IPS-15b (cell line): ENCODE measurements at regions not wholly inside any gene's neighbourhood (a gene's known extent, or its start where the extent isn't known, plus 50 kb on each side); places are given as distances from the start of the nearest gene placed in this dataset.

Experiments used
- H3K27me3 ChIP-seq: one replicate; pipeline ENCODE4 v1.6.1; 2013; ENCODE audit warnings: low read length; ENCODE audit not compliant: control insufficient read depth, insufficient read depth
- H3K36me3 ChIP-seq: one replicate; pipeline ENCODE4 v1.6.1; 2013; ENCODE audit warnings: low read length; ENCODE audit not compliant: control insufficient read depth, insufficient read depth
- H3K4me1 ChIP-seq: one replicate; pipeline ENCODE4 v1.6.1; 2013; ENCODE audit warnings: mild to moderate bottlenecking, low read length; ENCODE audit not compliant: control insufficient read depth, insufficient read depth
- H3K4me3 ChIP-seq: one replicate; pipeline ENCODE4 v1.5.1; 2013; ENCODE audit warnings: low read depth, low read length
- H3K9ac ChIP-seq: one replicate; pipeline ENCODE4 v1.6.1; 2013; ENCODE audit warnings: low read depth, mild to moderate bottlenecking, low read length
- H3K9me3 ChIP-seq: one replicate; pipeline ENCODE4 v1.6.1; 2013; ENCODE audit warnings: mild to moderate bottlenecking, low read length; ENCODE audit not compliant: control insufficient read depth, insufficient read depth

DNA sequence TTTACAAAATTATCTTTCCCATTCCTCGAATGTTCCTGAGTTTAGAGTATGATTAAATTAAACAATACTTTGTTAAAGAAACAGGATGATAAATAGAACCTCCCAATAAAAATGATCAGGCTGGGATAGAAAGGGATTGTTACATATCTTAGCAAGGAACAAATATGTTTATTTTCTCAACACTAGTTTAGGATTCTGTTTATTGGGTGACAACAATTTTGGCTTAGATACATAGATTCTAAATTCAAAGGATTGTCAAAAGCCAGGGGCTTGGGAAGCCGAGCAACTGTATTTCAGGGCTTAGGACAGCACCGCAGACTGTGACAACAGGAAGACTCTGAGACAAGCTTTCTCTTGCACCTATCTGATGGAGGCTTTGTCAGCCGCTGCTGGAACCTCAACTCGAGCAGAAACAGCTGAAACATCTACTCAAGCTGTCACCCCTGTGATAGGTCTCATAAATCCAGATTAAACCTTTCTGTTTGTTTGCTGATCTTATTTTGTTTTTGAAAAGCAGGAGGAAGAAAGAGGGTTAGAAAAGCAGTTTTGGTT is 562.8 kb upstream of the ZFHX3 start:
- peaks cover 8% of the 10 kb centered on the region for H3K4me1 ChIP-seq
- H3K27me3 ChIP-seq = no peaks in the 10 kb centered on the region

DNA sequence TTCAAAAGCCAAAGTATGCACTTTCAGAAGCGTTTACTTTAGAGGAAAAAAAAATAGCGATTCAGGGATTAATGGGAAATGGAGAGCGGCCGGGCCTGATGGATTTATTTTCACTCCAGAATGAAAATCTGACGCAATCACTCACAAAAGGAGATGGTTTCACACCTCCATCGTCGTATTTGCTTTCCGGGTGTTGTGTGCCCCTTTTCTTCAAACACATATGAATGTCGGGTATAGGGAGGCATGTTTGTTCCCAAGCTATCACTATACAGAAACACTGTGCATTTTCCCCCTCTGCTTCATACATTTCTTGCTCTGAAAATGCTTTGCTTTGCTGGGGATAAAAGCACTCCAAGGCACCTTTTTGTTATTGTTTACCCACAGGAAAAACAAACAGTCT is 562.2 kb upstream of the ZFHX3 start:
- H3K9me3 ChIP-seq = no peaks in the 10 kb centered on the region
- no peak overlapping the region for H3K9ac ChIP-seq
- H3K36me3 ChIP-seq = no peaks in the 10 kb centered on the region
- H3K4me1 ChIP-seq = peaks cover 10% of the 10 kb centered on the region
- H3K4me3 ChIP-seq = no peak overlapping the region
- no peaks in the 10 kb centered on the region for H3K27me3 ChIP-seq

More for the DNA sequence above, 562.8 kb upstream of the ZFHX3 start:
- Histone ChIP-seq H3K4me3 (no peak overlapping the region), H3K9me3 (no peaks in the 10 kb centered on the region), H3K9ac (no peak overlapping the region), H3K36me3 (no peaks in the 10 kb centered on the region)

GRCh38 chr16:73608911-73609310 is 561.0 kb upstream of the ZFHX3 start:
- H3K36me3 ChIP-seq = no peaks in the 10 kb centered on the region
- no peak overlapping the region for H3K4me3 ChIP-seq
- peaks cover 13% of the 10 kb centered on the region for H3K4me1 ChIP-seq
- H3K27me3 ChIP-seq = no peaks in the 10 kb centered on the region
- H3K9me3 ChIP-seq = no peaks in the 10 kb centered on the region
- no peak overlapping the region for H3K9ac ChIP-seq

- Histone ChIP-seq H3K4me1 (peaks cover 8% of the 10 kb centered on the region), H3K27me3 (no peaks in the 10 kb centered on the region), H3K9me3 (no peaks in the 10 kb centered on the region), H3K9ac (no peak overlapping the region), H3K36me3 (no peaks in the 10 kb centered on the region), H3K4me3 (no peak overlapping the region)
Measured at GRCh38 chr16:73605309-73605708, 557.4 kb upstream of the ZFHX3 start.

DNA sequence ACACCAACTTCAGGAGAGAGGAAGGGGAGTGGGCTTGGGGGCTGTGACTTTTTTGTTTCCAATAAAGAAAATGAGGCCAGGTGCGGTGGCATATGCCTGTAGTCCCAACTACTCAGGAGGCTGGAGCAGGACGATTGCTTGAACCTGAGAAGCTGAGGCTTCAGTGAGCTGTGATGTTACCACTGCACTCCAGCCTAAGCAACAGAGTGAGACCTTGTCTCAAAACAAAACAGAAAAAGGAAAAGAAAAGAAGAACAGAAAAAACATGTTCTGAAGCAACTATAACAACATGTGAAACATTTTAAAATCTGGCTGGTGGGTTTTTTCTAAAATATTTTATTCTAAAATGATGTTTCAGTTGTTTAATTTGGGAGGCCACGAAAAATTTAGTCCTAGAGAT is 554.0 kb upstream of the ZFHX3 start:
- no peaks in the 10 kb centered on the region for H3K9me3 ChIP-seq
- no peaks in the 10 kb centered on the region for H3K36me3 ChIP-seq
- no peak overlapping the region for H3K4me3 ChIP-seq
- H3K27me3 ChIP-seq = no peaks in the 10 kb centered on the region
- H3K4me1 ChIP-seq = peaks cover 5% of the 10 kb centered on the region
- no peak overlapping the region for H3K9ac ChIP-seq

DNA sequence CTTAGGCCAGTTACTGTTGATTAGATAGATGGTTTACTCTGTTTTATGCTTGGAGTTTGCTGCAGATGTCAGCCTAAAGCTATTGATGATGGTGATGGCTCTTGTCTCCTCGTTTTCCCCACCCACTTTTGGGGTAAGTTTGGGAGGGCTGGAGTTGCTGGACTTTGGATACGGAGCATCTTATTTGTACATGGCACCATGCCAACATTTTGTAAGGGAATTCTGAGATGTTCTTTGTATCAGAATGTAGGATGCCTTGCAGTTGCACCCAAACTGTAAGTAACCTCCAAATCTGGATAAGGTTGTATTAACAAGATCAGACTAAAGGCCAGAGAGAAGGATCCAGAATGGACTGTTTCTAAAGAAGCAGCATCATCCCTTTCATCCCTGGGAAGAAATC is 551.9 kb upstream of the ZFHX3 start:
- Histone ChIP-seq H3K4me3 (no peak overlapping the region), H3K9ac (no peak overlapping the region)

GRCh38 chr16:73599351-73599750 is 551.4 kb upstream of the ZFHX3 start:
- Histone ChIP-seq H3K9ac (no peak overlapping the region), H3K4me3 (no peak overlapping the region), H3K4me1 (no peaks in the 10 kb centered on the region), H3K9me3 (no peaks in the 10 kb centered on the region), H3K27me3 (no peaks in the 10 kb centered on the region), H3K36me3 (no peaks in the 10 kb centered on the region)

More for the DNA sequence above, 551.9 kb upstream of the ZFHX3 start:
- Histone ChIP-seq H3K36me3 (no peaks in the 10 kb centered on the region), H3K9me3 (no peaks in the 10 kb centered on the region), H3K27me3 (no peaks in the 10 kb centered on the region), H3K4me1 (peaks cover under 1% of the 10 kb centered on the region)

DNA sequence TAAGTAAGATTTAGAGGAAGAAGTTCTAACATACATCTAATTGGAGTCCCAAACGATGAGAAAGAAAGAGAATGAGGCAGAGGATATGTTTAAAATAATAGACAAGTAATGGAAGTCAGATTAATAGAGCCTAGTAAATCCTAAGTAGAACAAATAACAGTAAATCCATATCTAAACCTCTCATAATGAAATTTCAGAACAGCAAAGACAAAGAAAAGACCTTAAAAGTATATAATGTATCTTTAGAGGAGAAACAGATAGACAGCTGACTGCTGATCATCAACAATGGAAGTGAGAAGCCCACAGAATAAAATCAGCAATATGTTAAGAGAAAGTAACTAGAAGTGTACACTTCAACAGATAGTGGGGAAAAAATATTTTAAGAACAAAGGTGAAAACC is 536.2 kb upstream of the ZFHX3 start:
- H3K9me3 ChIP-seq = peaks cover 4% of the 10 kb centered on the region
- no peaks in the 10 kb centered on the region for H3K4me1 ChIP-seq
- no peaks in the 10 kb centered on the region for H3K36me3 ChIP-seq
- no peaks in the 10 kb centered on the region for H3K27me3 ChIP-seq
- no peak overlapping the region for H3K4me3 ChIP-seq
- no peak overlapping the region for H3K9ac ChIP-seq

- Histone ChIP-seq H3K4me1 (peaks cover 5% of the 10 kb centered on the region), H3K4me3 (no peak overlapping the region), H3K36me3 (no peaks in the 10 kb centered on the region), H3K27me3 (no peaks in the 10 kb centered on the region), H3K9ac (no peak overlapping the region), H3K9me3 (no peaks in the 10 kb centered on the region)
Measured at GRCh38 chr16:73572135-73572828, 524.4 kb upstream of the ZFHX3 start.

GRCh38 chr16:73569266-73569980 is 521.5 kb upstream of the ZFHX3 start:
- no peak overlapping the region for H3K4me3 ChIP-seq
- no peaks in the 10 kb centered on the region for H3K27me3 ChIP-seq
- no peaks in the 10 kb centered on the region for H3K36me3 ChIP-seq
- H3K4me1 ChIP-seq = peaks cover 5% of the 10 kb centered on the region
- H3K9me3 ChIP-seq = no peaks in the 10 kb centered on the region
- no peak overlapping the region for H3K9ac ChIP-seq

DNA sequence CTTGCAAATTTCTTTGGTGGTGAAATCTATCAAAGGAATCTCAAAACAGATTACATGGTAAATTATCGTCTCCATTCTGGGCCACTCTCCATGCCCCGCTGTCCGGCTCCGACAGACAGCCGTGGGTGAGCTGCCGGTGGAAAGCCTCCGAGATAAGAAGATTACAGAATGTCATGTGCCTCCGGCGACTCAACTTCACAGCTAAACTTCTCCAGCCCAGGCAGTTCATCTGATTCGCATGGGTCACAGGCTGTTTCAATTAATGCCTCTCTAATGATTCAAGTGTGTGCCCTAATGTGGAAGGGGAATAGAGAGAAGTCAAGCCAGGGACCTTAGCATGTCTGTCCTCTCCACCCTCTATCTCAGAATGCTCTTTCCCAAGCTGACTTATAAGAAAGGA is 520.8 kb upstream of the ZFHX3 start:
- Histone ChIP-seq H3K27me3 (no peaks in the 10 kb centered on the region), H3K4me1 (peaks cover 5% of the 10 kb centered on the region), H3K9ac (no peak overlapping the region), H3K4me3 (no peak overlapping the region), H3K9me3 (no peaks in the 10 kb centered on the region), H3K36me3 (no peaks in the 10 kb centered on the region)

GRCh38 chr16:73565925-73566324 is 518.0 kb upstream of the ZFHX3 start:
- Histone ChIP-seq H3K9me3 (no peaks in the 10 kb centered on the region), H3K4me1 (peaks cover 2% of the 10 kb centered on the region), H3K4me3 (no peak overlapping the region), H3K27me3 (no peaks in the 10 kb centered on the region), H3K9ac (no peak overlapping the region), H3K36me3 (no peaks in the 10 kb centered on the region)
